ENCODE measurements at regions not wholly inside any gene's neighbourhood (a gene's known extent, or its start where the extent isn't known, plus 50 kb on each side); places are given as distances from the start of the nearest gene placed in this dataset.

DNA sequence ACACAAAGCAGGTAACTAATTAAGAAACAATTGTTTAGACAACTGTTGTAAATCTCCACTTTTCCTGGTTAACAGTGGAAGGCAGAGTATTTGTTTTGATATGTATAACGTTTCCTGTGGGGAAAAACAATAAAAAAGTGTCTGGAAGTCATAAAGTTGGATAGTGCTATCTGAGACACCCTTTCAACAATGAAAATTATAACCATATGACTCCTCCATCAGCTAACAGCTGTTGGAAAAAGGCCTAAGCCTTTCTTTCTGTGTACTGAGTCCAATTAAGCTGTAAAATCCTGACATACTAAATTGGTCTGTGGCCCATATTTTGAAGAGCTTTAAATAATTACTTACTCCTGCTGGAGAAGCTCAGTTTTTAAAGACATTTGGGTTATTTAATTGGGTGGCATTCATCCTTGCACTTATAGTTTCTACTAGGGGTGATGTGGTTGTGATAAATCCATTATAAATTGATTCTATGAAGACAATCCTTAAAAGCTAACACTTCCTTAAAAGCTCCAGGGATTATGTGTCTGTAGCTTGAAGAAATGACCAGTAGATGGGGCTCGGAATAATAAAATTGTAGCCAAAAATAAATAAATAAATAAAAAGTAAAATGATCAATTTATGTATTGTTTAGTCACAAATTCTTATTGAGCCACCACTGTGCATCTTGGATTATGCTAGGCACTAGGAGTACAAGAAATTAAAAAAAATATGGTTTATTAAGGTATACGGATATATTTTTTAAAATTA is 698.1 kb upstream of the NXPH2 start:
- TF ChIP-seq, protein P1, sequence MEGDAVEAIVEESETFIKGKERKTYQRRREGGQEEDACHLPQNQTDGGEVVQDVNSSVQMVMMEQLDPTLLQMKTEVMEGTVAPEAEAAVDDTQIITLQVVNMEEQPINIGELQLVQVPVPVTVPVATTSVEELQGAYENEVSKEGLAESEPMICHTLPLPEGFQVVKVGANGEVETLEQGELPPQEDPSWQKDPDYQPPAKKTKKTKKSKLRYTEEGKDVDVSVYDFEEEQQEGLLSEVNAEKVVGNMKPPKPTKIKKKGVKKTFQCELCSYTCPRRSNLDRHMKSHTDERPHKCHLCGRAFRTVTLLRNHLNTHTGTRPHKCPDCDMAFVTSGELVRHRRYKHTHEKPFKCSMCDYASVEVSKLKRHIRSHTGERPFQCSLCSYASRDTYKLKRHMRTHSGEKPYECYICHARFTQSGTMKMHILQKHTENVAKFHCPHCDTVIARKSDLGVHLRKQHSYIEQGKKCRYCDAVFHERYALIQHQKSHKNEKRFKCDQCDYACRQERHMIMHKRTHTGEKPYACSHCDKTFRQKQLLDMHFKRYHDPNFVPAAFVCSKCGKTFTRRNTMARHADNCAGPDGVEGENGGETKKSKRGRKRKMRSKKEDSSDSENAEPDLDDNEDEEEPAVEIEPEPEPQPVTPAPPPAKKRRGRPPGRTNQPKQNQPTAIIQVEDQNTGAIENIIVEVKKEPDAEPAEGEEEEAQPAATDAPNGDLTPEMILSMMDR (tag by site-specific recombination; IDR thresholded peaks at IDR 0.05): no peak
- TF ChIP-seq ZNF501 (tag by site-specific recombination; IDR thresholded peaks at IDR 0.05) (no peak), ZBTB8A (tag by site-specific recombination; IDR thresholded peaks at IDR 0.05) (no peak), HOXD13 (CRISPR knock-in tag; IDR thresholded peaks at IDR 0.05; ENCODE audit: borderline replicate concordance) (no peak), ZNF830 (tag by site-specific recombination; IDR thresholded peaks at IDR 0.05; ENCODE audit: low read depth) (no peak), ZNF341 (tag by site-specific recombination; IDR thresholded peaks at IDR 0.05; ENCODE audit: low read depth) (no peak), ZNF211 (tag by site-specific recombination; IDR thresholded peaks at IDR 0.05; ENCODE audit: low read depth) (no peak), ZNF544 (tag by site-specific recombination; IDR thresholded peaks at IDR 0.05) (no peak)
- TF ChIP-seq, protein P2, sequence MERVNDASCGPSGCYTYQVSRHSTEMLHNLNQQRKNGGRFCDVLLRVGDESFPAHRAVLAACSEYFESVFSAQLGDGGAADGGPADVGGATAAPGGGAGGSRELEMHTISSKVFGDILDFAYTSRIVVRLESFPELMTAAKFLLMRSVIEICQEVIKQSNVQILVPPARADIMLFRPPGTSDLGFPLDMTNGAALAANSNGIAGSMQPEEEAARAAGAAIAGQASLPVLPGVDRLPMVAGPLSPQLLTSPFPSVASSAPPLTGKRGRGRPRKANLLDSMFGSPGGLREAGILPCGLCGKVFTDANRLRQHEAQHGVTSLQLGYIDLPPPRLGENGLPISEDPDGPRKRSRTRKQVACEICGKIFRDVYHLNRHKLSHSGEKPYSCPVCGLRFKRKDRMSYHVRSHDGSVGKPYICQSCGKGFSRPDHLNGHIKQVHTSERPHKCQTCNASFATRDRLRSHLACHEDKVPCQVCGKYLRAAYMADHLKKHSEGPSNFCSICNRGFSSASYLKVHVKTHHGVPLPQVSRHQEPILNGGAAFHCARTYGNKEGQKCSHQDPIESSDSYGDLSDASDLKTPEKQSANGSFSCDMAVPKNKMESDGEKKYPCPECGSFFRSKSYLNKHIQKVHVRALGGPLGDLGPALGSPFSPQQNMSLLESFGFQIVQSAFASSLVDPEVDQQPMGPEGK (tag by site-specific recombination; IDR thresholded peaks at IDR 0.05): no peak
- TF ChIP-seq, protein P3, sequence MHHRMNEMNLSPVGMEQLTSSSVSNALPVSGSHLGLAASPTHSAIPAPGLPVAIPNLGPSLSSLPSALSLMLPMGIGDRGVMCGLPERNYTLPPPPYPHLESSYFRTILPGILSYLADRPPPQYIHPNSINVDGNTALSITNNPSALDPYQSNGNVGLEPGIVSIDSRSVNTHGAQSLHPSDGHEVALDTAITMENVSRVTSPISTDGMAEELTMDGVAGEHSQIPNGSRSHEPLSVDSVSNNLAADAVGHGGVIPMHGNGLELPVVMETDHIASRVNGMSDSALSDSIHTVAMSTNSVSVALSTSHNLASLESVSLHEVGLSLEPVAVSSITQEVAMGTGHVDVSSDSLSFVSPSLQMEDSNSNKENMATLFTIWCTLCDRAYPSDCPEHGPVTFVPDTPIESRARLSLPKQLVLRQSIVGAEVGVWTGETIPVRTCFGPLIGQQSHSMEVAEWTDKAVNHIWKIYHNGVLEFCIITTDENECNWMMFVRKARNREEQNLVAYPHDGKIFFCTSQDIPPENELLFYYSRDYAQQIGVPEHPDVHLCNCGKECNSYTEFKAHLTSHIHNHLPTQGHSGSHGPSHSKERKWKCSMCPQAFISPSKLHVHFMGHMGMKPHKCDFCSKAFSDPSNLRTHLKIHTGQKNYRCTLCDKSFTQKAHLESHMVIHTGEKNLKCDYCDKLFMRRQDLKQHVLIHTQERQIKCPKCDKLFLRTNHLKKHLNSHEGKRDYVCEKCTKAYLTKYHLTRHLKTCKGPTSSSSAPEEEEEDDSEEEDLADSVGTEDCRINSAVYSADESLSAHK (tag by site-specific recombination; IDR thresholded peaks at IDR 0.05): peak; percentile 79
